ENCODE measurements at regions not wholly inside any gene's neighbourhood (a gene's known extent, or its start where the extent isn't known, plus 50 kb on each side); places are given as distances from the start of the nearest gene placed in this dataset.

DNA sequence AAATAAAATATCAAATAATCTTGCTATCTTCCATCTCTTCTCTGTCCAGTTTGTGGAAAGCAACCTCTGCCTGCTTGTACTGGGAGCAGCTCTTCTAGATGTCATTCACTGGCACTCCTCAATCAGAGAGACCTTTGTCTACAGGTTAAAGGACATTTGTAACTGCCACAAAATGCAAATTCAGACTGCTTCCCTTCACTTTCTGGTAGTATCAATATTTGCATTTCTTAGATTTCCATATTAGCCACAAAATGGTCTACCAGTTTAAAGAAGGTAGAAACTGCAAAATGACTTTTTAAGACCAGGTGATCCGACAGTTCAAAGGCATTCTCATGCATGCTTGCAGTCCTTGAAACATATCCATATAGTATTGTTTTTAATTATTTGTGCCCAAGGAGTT is 51.7 kb upstream of the RCN1 start:
- H3K4me3 Mint-ChIP-seq, result no peak overlapping the region
- no peaks in the 10 kb centered on the region for H3K36me3 Mint-ChIP-seq
- H3K27ac Mint-ChIP-seq, result no peak overlapping the region
- no peak for DNase-seq
- H3K4me1 Mint-ChIP-seq, result no peaks in the 10 kb centered on the region
- H3K27me3 Mint-ChIP-seq (ENCODE audit: low read depth in 3 of 3), result peaks cover 3 to 22% (median 9%) of the 10 kb centered on the region in 3 donors
- peaks cover 0 to 2% (median 0%) of the 10 kb centered on the region in 6 donors for H3K9me3 Mint-ChIP-seq

DNA sequence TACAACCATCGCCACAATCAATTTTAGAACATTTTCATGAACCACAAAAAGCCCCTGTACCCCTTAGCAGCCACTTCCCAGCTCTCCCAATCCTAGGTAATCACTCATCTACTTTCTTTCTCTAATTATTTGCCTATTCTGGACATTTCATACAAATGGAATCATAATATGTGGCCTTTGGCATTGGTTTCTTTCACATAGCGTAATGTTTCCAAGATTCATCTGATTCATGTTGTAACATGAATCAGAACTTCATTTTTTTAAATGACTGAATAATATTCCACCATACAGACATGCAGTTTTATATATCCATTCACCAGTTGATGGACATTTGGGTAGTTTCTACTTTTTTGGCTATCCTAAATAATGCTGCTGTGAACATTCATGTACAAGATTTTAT is 56.2 kb upstream of the RCN1 start:
- Mint-ChIP-seq H3K4me1 (no peaks in the 10 kb centered on the region), H3K4me3 (no peak overlapping the region), H3K36me3 (no peaks in the 10 kb centered on the region), H3K27ac (no peak overlapping the region), H3K27me3 (ENCODE audit: low read depth in 3 of 3) (peaks cover 1 to 14% (median 11%) of the 10 kb centered on the region in 3 donors), H3K9me3 (peaks cover 0 to 2% (median 0%) of the 10 kb centered on the region in 6 donors)
- no peak for DNase-seq

DNA sequence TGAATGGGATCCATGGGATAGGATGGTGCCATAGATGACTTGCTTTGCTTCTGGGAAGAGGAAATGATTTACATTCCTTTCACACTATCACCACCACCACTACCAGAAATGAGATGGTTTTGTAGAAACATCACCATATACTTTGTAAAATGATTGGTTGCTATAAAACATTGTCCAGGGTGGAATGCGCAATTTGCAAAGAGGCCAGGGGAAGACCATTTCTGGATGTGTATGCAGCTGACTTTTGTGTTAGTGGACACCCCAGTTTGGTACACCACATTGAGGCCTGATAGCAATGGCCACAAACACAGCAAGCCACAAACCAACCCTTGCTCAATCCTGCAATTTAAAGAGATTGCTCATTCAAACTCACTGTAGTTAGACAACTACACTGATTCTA is 56.7 kb upstream of the RCN1 start:
- no peaks in the 10 kb centered on the region for H3K4me1 Mint-ChIP-seq
- DNase-seq, result no peak
- H3K27me3 Mint-ChIP-seq (ENCODE audit: low read depth in 3 of 3), result peaks cover 1 to 14% (median 14%) of the 10 kb centered on the region in 3 donors
- H3K9me3 Mint-ChIP-seq, result peaks cover 0 to 2% (median 0%) of the 10 kb centered on the region in 6 donors
- H3K27ac Mint-ChIP-seq, result no peak overlapping the region
- H3K4me3 Mint-ChIP-seq, result no peak overlapping the region
- H3K36me3 Mint-ChIP-seq, result no peaks in the 10 kb centered on the region

DNA sequence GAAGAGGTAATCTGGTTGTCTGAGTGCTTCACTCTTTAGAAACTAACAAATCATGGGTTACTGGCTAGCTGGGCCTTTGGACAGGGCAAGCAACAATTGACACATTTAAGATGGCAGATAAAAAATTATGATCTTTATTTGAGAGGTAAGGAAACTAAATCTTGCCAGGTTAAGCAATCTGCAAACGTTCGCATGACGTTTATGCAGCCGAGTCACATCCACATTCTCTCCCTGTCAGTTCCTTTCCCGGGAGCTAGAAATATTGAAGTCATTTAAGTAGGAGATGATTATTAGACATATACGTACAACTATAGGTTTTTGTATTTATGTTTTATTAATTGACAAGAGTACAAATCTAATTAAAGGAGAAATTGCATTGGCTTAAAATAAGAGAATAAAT is 57.4 kb upstream of the RCN1 start:
- H3K4me3 Mint-ChIP-seq, result no peak overlapping the region
- H3K27me3 Mint-ChIP-seq (ENCODE audit: low read depth in 3 of 3), result peaks cover 1 to 17% (median 14%) of the 10 kb centered on the region in 3 donors
- H3K27ac Mint-ChIP-seq, result no peak overlapping the region
- H3K4me1 Mint-ChIP-seq, result no peaks in the 10 kb centered on the region
- no peaks in the 10 kb centered on the region for H3K36me3 Mint-ChIP-seq
- DNase-seq, result no peak
- H3K9me3 Mint-ChIP-seq, result peaks cover 0 to 5% (median 0%) of the 10 kb centered on the region in 6 donors

DNA sequence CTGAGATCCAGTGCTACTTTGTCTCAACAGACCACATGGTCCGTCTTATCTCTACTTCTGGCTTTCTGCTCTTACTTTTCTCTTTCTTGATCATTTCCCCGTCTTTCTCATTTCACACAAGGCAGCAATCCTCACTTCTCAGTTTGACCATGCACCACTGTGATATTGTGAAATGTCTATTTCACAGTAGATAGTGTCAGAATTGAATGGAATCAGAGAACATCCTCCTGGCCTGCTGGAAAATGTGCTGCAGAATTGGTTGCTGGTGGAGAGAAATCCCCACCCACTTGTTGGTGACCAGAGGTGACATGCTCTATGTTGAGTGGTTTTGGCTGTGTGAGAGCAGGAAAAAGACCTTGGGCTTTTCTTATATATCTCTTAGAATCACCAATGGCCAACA is 57.8 kb upstream of the RCN1 start:
- H3K36me3 Mint-ChIP-seq, result no peaks in the 10 kb centered on the region
- H3K4me1 Mint-ChIP-seq, result no peaks in the 10 kb centered on the region
- no peak overlapping the region for H3K4me3 Mint-ChIP-seq
- DNase-seq, result no peak
- H3K9me3 Mint-ChIP-seq, result peaks cover 0 to 5% (median 0%) of the 10 kb centered on the region in 6 donors
- H3K27ac Mint-ChIP-seq, result no peak overlapping the region
- H3K27me3 Mint-ChIP-seq (ENCODE audit: low read depth in 3 of 3), result peaks cover 1 to 15% (median 14%) of the 10 kb centered on the region in 3 donors

DNA sequence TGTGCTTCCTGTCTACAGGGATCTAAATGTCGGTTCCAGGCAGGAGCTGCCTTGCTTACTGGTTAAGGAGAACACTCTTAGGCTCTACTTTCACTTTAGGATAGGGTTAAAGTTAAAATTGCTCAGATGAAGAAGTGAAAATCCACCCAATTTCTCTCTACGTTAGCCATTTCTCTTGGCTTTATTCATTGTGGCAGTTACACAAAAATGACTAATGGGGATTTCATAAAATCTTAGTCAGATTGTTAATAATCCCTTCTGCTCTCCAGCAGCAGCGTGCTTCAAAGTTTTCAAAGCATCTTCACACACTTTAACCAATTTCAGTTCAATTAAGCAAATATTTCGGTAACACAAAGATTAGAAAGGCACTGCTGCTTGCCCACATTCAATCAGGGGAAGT is 58.4 kb upstream of the RCN1 start:
- DNase-seq, result no peak
- Mint-ChIP-seq H3K27me3 (ENCODE audit: low read depth in 3 of 3) (peaks cover 1 to 14% (median 13%) of the 10 kb centered on the region in 3 donors), H3K36me3 (no peaks in the 10 kb centered on the region), H3K27ac (no peak overlapping the region), H3K4me3 (no peak overlapping the region), H3K9me3 (peaks cover 0 to 5% (median 0%) of the 10 kb centered on the region in 6 donors), H3K4me1 (no peaks in the 10 kb centered on the region)

DNA sequence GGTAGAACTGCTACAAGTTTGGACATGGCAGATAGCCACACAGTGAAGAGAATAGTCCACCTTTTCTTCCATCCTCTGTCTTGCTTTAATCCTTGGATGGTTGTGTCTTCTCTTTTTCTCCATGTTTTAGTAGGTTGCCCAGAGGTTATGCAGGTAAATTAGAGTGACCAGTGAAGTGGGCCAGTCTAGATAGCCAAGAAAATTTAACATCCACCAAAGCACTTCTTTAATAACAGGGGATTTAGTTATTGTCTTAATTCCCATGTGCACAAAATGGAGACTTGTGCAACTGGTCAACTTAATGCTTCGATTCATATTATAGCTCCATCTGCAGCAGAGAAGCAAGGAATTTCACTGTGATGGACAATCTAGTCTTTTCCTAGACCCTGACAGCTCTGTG is 58.8 kb upstream of the RCN1 start:
- H3K4me3 Mint-ChIP-seq, result no peak overlapping the region
- peaks cover 1 to 14% (median 12%) of the 10 kb centered on the region in 3 donors for H3K27me3 Mint-ChIP-seq (ENCODE audit: low read depth in 3 of 3)
- no peak for DNase-seq
- no peak overlapping the region for H3K27ac Mint-ChIP-seq
- peaks cover 0 to 5% (median 0%) of the 10 kb centered on the region in 6 donors for H3K9me3 Mint-ChIP-seq
- H3K36me3 Mint-ChIP-seq, result no peaks in the 10 kb centered on the region
- no peaks in the 10 kb centered on the region for H3K4me1 Mint-ChIP-seq

DNA sequence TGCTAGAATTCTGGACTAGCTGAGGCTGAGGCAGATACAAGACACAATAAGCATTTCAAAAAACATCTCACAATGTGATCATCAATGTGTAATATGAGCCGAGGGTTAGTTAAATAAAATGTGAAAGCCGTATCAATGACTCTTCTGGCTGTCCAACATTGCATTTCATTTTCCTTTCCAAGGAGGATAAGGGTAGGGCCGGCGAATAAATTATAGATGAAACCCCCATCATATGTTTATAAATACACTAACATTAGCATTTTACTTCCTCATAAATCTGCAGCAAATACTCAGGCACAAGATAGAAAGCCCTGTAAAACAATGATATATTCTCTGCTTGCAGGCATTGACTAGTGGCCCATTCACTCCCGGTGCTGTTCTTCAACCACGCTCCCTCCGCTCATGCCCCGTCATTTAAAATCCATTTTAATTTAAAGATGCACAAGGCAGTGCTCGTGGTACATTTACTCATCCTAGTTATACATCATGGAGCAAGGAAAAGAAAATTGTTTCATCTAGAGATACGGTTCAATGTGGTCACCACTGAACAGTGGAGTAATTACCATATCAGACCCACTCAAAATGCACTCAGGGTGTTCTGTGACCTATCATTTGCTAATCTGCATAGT is 59.9 kb upstream of the RCN1 start:
- no peak overlapping the region for H3K4me3 Mint-ChIP-seq
- no peaks in the 10 kb centered on the region for H3K36me3 Mint-ChIP-seq
- H3K27me3 Mint-ChIP-seq (ENCODE audit: low read depth in 3 of 3), result peaks cover 1 to 14% (median 12%) of the 10 kb centered on the region in 3 donors
- peaks cover 0 to 2% (median 0%) of the 10 kb centered on the region in 6 donors for H3K9me3 Mint-ChIP-seq
- no peaks in the 10 kb centered on the region for H3K4me1 Mint-ChIP-seq
- DNase-seq, result no peak
- H3K27ac Mint-ChIP-seq, result no peak overlapping the region

DNA sequence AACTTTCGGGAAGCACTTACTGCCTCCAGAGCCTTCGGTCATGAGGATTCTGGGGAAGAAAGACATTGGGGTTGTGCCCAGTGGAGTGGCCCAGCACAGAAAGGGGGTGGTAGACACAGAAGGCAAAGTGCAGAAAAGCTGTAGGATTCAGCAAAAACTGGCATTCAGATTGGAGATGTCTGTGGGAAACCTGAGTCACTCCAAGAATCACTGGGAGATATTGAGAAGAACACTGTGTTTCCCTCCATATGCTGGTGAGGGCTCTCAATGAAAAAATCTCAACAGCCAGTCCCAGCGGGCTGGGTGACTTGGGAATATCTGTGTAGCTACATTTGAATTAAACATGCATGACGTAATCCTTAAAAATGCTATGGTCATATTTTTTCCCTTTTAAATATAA is 61.2 kb upstream of the RCN1 start:
- H3K27ac Mint-ChIP-seq, result no peak overlapping the region
- peaks cover 0 to 11% (median 9%) of the 10 kb centered on the region in 3 donors for H3K27me3 Mint-ChIP-seq (ENCODE audit: low read depth in 3 of 3)
- H3K36me3 Mint-ChIP-seq, result no peaks in the 10 kb centered on the region
- H3K9me3 Mint-ChIP-seq, result peaks cover 0 to 2% (median 0%) of the 10 kb centered on the region in 6 donors
- DNase-seq, result no peak
- no peak overlapping the region for H3K4me3 Mint-ChIP-seq
- H3K4me1 Mint-ChIP-seq, result no peaks in the 10 kb centered on the region

DNA sequence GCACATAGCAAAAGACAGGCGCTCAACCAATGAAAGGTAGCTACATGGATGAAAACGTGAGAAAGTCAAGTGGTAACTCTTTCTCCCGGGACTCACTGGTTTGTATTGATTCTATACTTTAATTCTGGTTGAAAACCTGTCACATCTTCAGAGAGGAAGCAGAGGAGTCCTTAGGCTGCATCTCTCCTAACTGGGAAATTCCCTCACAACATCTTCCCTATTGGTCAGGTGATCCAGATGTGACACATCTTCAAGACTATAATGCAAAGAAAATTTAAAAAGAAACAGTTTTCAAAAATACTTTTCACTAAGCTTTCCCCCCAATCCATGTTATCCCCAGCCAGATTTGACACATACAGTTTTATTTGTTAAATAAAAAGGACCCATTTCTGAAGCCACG is 62.7 kb upstream of the RCN1 start:
- Mint-ChIP-seq H3K4me1 (no peaks in the 10 kb centered on the region), H3K9me3 (peaks cover 0 to 2% (median 0%) of the 10 kb centered on the region in 6 donors), H3K36me3 (no peaks in the 10 kb centered on the region), H3K4me3 (no peak overlapping the region), H3K27ac (no peak overlapping the region), H3K27me3 (ENCODE audit: low read depth in 3 of 3) (peaks cover 0 to 9% (median 7%) of the 10 kb centered on the region in 3 donors)
- DNase-seq, result no peak

DNA sequence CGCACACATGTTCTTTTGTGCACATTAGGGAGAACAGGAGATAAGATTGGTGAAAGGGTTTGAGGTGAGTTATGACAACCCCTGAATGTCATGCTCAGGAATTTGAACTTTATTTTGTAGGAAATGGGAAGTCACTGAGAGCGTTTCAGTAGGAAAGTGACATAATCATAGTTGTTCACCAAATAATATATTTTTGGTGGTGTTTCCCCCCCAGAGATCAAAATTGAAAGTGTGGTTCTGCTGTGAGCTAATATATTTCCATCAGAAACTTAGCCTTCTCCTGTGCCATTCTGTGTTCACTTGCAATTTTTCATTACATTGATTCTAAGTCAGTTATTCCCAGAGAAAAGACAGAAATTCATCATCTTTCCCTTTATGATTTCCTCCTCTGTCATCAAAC is 64.1 kb upstream of the RCN1 start:
- Mint-ChIP-seq H3K4me1 (no peaks in the 10 kb centered on the region), H3K27me3 (ENCODE audit: low read depth in 3 of 3) (peaks cover 0 to 14% (median 12%) of the 10 kb centered on the region in 3 donors), H3K4me3 (no peak overlapping the region), H3K36me3 (no peaks in the 10 kb centered on the region), H3K27ac (no peak overlapping the region), H3K9me3 (peaks cover 0 to 5% (median 0%) of the 10 kb centered on the region in 6 donors)
- DNase-seq, result no peak

DNA sequence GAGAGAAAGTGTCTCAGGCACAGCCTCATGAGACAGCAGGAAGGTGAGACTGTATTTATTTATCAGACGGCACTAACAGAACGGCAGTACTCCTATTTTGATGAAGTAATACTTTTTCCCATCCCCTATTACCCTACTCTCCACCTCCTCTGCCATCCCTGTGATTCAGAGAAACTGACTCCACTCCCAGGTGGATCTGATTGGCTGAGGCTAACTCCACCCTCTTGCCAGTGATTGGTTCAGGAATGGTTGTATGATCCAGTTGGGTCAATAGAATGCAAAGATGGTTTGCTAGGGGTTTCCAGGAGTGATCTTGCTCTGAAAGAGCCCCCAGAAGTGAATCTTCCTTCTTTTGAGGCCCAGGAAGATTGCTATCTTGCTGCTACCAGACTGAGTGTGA is 65.9 kb upstream of the RCN1 start:
- Mint-ChIP-seq H3K27ac (no peak overlapping the region), H3K9me3 (peaks cover 0 to 5% (median 0%) of the 10 kb centered on the region in 6 donors), H3K4me3 (no peak overlapping the region), H3K36me3 (no peaks in the 10 kb centered on the region), H3K4me1 (no peaks in the 10 kb centered on the region), H3K27me3 (ENCODE audit: low read depth in 3 of 3) (peaks cover 3 to 16% (median 7%) of the 10 kb centered on the region in 3 donors)
- DNase-seq, result no peak

DNA sequence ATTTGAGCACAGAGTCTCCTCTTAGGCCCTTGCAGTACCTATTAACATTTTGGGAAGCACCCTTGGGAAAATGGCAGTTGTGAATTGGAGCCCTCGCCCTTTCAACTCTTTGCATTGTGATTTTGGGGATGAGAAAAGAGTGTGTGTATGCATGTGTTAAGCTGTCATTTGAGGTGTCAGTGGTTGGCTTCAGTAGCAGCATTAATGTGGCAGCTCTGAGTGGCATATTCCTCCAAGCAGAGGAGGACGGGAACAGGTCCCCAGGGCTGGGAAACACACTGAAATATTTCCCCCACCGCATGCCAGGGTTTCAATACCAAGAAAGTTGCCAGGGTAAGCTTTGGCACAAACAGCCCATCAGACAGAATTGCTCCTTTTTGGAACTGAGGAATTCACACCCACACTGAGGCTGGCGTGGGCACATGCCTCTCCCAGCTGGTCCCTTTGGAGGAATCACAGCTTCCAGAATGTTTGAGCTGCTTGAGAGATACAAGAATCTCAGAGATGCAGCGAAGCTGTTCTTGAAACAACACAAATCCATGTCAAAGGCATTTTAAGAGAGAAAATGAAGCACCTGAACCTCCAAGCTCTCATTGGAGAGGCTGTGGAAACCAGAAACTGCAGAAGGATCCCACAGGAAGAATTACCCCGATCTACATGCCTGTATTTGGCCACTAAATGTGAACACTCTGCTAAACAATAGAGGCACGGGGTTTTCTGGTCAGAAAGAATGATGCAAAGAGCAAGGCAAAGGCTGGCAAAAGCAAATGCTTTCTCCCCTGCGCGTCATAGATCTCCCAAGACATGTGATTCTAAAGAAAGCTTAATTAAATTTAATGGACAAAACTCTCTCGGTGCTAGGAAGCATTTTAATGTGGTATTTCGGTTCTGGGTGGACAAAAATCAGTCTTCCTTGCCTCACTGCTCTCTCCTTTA is 67.2 kb upstream of the RCN1 start:
- peaks cover 3 to 13% (median 4%) of the 10 kb centered on the region in 3 donors for H3K27me3 Mint-ChIP-seq (ENCODE audit: low read depth in 3 of 3)
- H3K9me3 Mint-ChIP-seq, result peaks cover 0 to 2% (median 0%) of the 10 kb centered on the region in 6 donors
- no peak overlapping the region for H3K27ac Mint-ChIP-seq
- H3K36me3 Mint-ChIP-seq, result no peaks in the 10 kb centered on the region
- no peak for DNase-seq
- no peak overlapping the region for H3K4me3 Mint-ChIP-seq
- H3K4me1 Mint-ChIP-seq, result no peaks in the 10 kb centered on the region

DNA sequence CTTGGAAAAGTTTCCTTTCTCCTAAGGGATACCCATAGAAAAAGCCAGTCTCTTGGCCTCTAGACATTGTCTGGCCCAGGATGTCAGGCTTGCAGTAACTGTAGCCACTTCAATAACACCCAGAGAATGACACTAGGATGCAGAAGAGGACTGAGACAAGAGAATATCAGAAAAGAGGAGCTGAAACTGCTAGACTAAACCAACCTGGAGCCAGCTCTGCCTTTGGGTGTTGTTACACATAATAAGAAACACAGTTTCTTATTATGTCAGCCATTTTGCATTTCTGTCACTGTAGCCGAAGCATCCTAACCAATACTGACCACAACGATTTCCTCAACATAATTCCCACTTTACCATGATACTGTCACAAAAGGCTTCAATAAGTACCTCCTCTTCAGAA is 72.2 kb upstream of the RCN1 start:
- no peaks in the 10 kb centered on the region for H3K36me3 Mint-ChIP-seq
- H3K4me3 Mint-ChIP-seq, result no peak overlapping the region
- peaks cover 3 to 14% (median 4%) of the 10 kb centered on the region in 3 donors for H3K27me3 Mint-ChIP-seq (ENCODE audit: low read depth in 3 of 3)
- peaks cover 0 to 2% (median 0%) of the 10 kb centered on the region in 6 donors for H3K9me3 Mint-ChIP-seq
- no peaks in the 10 kb centered on the region for H3K4me1 Mint-ChIP-seq
- H3K27ac Mint-ChIP-seq, result no peak overlapping the region
- DNase-seq, result no peak
